ENCODE measurements at regions not wholly inside any gene's neighbourhood (a gene's known extent, or its start where the extent isn't known, plus 50 kb on each side); places are given as distances from the start of the nearest gene placed in this dataset.

- TF ChIP-seq POLR2A (IDR thresholded peaks at IDR 0.05; ENCODE audit: low read depth, low read length) = no peak
- no peak for TF ChIP-seq CTCF (conservative IDR thresholded peaks at IDR 0.05; ENCODE audit: low read depth, low read length)
- TF ChIP-seq RCOR1 (IDR thresholded peaks at IDR 0.05; ENCODE audit: insufficient replicate concordance, low read length) = no peak
- no peak for TF ChIP-seq MAFK (IDR thresholded peaks at IDR 0.05; ENCODE audit: low read depth, low read length)
- no peak for TF ChIP-seq MAZ (IDR thresholded peaks at IDR 0.05; ENCODE audit: borderline replicate concordance, low read depth, low read length)
- TF ChIP-seq CEBPB (IDR thresholded peaks at IDR 0.05; ENCODE audit: low read depth, low read length) = no peak
- no peak for TF ChIP-seq SMC3 (IDR thresholded peaks at IDR 0.05; ENCODE audit: low read depth, low read length)
- TF ChIP-seq BHLHE40 (IDR thresholded peaks at IDR 0.05; ENCODE audit: low read depth, low read length) = no peak
- TF ChIP-seq RAD21 (IDR thresholded peaks at IDR 0.05; ENCODE audit: low read length) = no peak
- TF ChIP-seq FOS (IDR thresholded peaks at IDR 0.05; ENCODE audit: low read depth, low read length) = no peak
- no peak for TF ChIP-seq RFX5 (IDR thresholded peaks at IDR 0.05; ENCODE audit: low read depth, low read length)
- no peak for TF ChIP-seq USF2 (IDR thresholded peaks at IDR 0.05; ENCODE audit: low read depth, low read length)
- TF ChIP-seq ELK1 (IDR thresholded peaks at IDR 0.05; ENCODE audit: borderline replicate concordance, low read depth, low read length) = no peak
- no peak for TF ChIP-seq CHD1 (IDR thresholded peaks at IDR 0.05; ENCODE audit: low read depth, low read length)
Measured at GRCh38 chr16:24428756-24429155, 110.6 kb upstream of the RBBP6 start.

Data from IMR-90 (cell line).